HG02763 (cell line): ENCODE measurements at regions not wholly inside any gene's neighbourhood (a gene's known extent, or its start where the extent isn't known, plus 50 kb on each side); places are given as distances from the start of the nearest gene placed in this dataset.

Source experiments
- ATAC-seq: cut with Tn5 transposase; IDR thresholded peaks from one replicate; pipeline ENCODE4 v1.9.1; 2021; ENCODE audit warnings: mild to moderate bottlenecking, moderate library complexity; ENCODE audit not compliant: unreplicated experiment

DNA sequence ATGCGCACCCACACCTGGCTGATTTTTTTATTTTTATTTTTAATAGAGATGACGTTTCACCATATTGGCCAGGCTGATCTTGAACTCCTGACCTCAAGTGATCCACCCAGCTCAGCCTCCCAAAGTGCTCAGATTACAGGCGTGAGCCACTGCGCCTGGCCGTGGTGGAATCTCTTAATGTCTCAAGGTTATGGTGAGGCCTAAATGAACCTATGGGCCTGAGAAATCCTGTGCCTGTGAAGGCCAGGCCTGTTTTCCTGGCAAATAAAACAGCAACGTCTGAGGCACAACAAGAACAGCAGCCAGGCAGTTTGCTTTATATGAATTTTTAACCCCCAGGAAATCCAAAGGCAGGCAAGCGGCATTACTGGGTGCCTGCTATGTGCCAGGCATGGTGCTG lies 297.5 kb upstream of the ZMIZ1 start:
- ATAC-seq, result no peak

DNA sequence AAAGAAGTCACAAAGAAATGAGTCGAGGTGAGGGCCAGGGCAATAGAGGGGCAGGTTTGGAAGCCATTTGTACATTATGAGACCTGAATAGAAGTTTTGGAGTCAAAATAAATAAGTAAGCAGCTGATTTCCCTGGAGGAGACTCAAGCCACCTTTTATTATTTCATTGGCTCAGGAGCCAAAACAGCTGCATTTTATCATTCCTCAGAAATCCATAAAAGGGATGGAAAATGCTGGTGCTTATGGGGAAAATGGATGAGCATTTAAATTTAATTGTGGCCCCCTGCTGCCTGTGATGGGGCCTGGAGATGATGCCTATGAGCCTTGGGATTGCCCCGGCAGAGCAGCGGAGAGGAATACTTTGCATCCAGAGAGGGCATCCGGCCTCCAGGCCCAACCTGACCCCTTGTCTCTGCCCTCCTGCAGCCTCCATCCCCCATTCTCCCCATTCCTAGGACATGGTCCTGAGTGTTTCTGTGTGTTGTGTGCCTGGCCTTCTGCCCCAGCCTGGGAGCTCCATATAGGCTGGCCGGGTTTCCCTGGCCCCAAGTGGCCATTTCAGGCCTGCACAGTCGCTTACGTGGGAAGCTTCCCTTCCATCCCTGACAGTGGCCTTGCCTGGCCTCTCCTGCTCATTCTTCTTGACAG lies 296.8 kb upstream of the ZMIZ1 start:
- ATAC-seq, result no peak

DNA sequence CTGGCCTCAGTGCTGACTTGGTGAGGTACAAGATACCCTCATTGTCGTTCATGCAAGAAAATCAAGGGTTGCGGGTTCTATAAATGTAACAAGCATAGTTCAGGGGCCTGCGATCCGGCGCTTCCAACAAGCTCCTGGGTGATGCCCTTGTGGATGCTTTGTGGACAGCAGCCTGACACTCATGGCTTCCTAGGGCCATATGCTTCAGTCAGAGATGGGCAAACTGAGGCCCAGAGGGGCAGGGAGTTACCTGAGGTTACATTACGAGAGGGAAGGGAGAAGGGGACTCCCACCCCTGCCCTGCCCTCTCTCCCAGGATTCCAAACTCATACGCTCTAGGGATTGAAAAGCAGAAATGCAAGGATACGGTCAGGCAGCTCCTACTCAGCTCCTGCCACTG lies 296.3 kb upstream of the ZMIZ1 start:
- no peak for ATAC-seq

DNA sequence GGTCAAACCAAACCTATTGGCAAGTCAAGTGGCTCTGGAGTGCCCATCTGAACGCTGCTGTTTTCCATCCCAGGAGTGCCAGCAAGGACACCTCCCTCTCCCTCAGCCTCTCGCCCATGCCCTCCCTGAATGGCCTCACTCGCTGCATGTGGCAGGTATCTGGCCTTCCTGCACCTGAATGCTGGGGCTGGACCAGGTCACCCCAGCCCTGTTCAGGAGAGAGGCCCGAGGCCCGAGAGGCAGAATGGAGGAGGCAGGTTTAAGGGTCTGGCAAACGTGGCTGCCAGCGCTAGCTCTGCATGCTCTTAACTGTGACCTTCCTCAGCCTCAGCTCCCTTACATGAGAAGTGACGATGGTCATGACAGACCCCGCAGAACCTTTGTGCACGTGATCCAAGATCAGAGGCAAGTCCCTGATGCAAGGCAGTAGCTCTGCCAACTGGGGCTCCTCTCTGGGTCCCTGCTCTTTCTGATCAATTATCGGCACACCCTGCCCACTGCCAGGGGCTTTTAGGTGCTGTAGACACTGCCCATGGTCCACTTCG lies 295.7 kb upstream of the ZMIZ1 start:
- no peak for ATAC-seq

DNA sequence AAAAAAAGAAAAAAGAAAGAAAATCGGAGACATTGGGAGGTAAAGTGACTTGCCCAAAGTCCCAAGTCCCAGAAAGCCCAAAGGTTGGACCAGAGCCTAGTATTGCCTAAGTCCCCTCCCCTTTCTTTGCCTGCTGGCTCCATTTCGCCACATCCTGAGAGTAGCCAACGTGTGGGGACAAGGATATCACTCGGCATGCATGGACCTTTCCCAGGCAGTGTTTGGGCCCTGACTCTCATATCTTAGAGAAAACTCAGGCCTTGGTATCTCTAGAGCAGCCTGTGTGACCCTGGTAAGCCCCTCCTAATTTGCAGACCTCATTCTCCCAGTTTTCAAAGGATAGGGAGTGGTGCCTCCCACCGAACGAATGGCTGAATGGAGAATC lies 294.2 kb upstream of the ZMIZ1 start:
- no peak for ATAC-seq

DNA sequence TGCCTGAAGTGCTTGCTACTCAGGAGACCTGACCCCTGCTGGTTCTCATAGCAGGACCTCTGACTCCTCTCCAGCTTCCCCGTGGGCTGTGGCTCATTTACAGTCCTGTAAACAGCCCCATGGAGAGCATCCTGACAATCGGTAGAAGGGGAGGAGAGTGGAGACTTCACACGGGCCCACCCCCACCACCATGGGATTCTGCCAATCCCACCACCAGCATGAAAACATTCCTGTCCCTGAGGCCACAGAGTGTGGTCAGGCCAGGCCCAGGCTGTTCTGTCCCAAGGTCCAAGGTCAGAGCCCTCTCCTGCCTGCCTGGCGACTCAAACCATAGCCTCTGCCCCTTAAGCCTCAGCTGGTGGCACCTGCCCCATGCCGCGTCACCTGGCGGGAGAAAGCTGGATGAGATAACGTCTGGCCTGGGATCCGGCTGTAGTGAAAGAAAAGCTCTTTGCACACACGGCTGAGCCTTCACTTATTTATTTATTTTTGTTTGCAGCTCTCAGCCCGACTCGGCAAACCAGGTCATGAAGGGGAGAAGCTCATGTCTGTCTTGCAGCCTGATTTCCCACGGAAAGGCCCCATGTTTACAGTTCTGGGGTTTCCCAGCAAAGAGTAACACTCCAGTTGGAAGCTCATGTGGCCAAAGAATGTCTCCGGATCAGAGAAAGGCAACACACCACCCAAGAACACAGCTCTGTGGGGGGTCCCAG lies 293.6 kb upstream of the ZMIZ1 start:
- no peak for ATAC-seq

DNA sequence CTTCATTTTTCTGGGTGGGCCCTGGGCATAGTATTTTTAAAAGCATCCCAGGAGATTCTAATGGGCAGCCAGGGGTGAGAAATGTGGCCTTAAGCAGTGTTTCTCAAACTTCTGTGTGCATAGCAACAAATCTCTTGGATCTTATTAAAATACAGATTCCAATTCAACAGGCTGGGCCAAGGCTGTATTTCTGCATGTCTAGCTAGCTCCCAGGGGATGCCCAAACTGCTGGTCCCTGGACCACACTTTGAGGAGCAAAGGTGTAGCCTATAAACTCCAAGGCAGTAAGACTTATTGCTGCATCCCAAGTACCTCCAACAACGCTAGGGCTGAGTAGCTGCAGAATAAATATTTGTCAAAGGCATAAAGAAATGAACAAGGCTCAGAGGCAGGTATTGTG lies 292.9 kb upstream of the ZMIZ1 start:
- ATAC-seq, result no peak

DNA sequence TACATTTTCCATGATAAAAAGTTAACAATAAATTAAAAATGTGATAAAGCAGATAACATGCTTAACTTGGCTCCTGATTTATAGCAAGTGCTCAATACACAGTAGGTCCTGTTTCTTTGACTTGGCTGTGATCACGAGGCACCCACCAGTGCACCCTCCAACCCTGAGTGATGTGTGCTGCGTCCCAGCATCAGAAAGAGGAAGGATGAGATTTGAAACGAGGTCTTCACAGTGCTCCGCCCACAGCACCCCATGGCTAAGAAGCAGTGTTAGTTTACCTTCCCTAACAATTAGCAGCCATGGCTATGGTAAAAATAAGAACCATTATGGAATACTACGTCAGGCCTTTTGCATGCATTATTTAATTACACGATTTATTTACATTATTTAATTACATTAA lies 292.0 kb upstream of the ZMIZ1 start:
- ATAC-seq, result no peak

DNA sequence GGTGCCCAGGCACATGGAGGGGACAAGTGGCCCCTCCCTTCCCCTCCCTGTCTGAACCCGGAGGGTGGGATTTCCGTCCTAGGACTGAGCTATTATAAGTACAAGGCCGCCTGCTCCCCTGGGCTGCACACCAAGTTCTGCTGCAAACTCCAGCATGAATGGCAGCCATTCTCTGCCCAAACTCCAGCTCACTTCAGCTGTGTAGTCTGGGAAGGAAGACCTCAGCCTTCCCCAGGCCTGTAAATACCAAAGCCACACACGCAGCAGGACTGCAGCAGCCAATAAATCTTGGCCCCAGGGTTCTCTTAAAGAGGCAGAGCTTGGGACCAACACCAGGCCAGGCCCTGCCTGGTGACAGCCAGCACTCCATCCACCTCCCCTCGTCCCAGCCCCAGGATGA lies 291.3 kb upstream of the ZMIZ1 start:
- ATAC-seq, result no peak

DNA sequence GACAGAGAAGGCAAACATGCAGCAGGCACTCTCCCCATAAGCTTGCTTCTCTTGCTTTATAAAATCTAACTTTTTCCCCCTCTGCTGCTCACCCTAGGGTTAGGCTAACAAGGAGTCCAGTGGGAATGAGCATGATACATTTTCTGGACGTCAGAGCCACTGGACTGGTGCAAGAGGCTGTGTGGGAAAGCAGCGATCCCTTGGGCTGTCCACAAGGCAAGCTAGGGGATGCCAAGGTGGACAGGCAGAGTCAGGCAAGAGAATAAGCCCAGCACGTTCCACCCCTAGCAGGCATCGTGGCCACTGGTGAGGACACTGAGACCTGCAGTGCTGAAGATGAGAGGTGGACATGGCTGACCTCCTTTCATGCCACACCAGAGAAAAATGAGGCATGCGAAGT lies 290.9 kb upstream of the ZMIZ1 start:
- ATAC-seq, result no peak

DNA sequence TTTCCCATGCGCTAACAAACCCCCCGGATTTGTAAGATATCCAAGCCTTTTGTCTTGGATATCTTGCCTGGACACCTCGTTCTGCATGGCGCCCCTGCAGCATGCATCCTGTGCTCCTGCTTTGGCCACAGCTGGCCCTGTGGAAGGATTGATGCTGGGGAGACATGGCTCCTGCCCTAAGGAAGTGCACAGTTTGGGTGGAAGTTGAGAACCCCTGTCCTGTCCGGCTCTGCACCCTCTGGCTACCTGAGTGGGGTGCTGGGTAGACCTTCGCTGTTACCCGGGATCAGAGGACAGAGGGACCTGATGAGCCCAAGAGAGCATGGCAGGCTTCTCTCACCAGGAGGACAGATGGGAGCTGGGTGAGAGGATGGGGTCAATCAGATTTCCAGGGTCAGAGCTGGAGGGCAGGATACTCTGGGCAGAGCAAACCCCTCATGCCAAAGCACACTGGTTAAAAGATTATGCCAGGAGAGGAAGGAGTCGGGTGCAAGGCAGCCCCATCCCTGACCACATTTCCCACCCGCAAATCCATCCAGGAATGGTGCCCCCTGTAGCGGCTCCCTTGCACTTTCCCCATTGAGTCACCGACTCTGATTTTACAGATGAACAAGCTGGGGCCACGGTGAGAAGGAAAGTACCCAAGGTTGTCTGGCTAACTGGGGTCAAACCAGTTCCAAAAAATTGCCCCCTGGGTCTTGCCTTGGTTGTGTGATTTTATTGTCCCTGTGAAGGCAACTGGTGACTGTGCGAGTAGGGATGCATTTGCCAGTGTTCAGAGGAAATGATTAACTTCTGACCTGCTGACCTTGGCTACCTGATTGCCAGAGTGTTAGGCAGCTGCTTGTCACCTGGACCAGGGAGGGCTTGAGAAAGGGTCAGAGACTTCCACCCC lies 290.1 kb upstream of the ZMIZ1 start:
- no peak for ATAC-seq

DNA sequence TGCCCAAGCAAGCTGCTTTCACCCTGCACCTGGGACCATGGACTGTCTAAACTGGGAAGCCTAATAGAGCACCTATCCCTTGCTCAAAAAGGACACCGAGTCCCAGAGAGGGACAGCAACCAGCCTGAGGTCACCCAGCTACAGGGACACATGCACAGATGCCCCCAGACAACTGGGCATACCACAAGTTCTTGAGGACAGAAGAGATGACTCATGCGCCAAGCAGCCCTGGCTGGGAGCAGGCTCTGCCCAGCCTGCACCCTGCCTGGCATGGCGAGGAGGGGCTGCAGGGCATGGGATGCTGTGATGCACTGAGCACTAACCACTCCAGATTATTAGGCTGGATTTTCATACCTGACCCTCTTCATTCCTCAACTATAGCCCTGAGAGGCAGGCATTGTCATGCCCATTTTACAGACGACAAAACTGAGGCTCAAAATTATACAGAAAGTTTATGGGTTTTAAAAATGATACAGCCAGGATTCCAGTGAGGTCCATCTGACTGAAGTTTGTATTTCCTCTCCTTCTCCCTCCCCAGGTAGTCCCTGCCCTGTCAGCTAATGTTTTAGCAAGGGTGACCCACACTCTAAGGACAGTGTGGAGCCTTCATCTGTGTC lies 289.3 kb upstream of the ZMIZ1 start:
- no peak for ATAC-seq

DNA sequence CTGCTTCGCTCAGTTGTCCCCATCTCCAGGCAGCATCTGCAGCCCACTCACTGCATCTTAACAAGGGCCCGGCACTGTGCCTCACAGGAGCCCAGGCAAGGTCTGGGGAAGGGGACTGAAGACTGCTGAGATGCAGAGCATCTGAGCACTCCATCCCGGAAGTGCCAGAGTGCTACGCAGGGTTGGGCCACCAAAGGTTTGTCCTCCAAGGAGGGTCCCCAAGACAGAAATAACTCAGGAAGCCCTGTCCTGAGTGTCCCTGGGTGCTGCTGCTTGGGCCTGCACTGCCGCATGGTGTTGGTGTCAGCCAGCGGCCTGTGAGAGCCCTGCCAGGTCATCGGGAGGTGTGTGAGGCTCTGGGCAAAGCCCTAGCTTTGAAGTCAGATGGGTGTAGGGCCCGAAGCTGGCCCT lies 288.2 kb upstream of the ZMIZ1 start:
- ATAC-seq, result no peak

DNA sequence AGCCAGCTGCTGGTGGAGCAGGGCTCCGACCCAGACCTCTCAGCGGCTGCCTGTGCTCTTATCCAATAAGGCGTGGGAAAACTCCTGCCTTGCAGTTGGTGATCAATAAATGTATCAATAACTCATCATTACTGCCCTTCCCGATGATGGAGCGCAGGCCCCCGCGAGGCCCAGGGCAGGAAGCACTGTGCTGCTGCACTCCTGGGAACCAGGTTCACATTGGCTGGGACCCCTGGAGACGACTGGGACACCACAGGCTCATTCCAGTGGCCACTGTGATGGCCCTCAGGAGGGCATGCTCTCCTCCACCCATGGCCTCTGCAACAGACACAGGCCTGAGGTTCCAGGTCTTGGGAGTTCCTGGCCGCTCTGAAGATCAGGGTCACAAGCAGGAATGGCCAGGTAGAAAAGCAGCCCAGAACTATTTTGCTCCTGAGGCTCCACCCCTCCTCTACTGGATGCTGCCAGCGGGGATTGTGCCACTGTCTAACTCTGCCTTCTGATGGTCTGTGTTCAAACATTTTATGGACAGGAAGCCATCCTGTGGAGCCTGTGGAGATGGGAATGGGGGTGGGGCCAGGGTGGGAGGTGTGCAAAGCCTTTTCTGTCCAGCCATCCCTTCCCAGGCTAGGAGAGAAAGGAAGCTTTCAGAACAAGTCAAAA lies 287.4 kb upstream of the ZMIZ1 start:
- ATAC-seq, result no peak

DNA sequence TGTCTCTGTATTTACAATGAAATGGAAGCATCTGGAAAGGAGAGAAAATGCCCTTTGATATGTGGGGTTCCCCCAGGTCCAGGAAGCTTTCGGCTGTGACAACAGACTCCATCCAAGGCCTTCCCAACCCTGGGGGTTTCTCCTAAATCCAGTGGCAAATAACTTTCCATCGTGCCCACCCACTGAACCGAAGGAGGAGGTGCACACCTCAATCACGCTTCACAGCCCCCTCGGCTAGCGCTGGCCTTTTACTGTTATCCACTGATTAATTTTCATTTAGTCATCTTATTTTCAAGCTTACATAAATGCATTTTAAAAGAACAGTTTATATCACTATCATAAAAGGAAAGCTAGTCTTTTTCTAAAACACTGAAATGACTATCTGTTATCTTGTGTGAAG lies 286.8 kb upstream of the ZMIZ1 start:
- no peak for ATAC-seq

DNA sequence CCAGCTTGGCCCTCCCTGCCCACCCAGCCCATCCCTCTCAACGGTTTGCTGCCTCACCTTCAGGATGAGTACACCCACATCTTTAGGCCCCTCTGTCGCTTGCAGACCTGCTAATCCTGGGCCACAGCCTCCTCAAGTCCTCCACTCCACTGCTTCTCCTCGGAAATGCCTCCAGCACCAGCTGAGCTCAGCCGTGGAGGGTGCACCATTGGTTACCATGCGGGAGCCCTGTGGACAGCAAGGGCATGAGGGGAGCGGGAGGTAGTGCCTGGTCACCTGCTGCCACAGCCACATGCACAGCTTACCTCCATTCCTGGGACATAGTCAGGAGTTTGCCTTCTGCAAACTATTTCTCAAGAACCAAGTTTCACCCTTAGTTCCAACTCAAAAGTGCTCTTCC lies 286.3 kb upstream of the ZMIZ1 start:
- ATAC-seq, result no peak

DNA sequence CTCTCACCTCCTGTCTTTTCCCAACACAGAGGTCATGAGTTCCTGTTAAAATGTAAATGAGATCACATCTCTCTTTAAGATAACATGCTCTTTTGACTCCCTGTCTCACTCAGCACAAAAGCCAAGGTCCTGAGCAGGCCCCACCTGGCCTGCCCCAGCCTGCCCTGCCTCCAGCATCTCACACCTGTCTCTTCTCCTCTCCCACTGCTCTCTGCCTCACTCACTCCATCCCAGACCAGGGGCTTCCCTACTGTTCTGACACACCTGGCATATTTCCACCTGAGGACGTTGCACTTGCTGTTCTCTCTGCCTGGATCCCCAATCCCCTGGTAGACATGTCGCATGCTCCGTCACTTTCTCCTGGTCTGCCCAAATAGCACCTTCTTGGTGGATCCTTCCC lies 285.0 kb upstream of the ZMIZ1 start:
- ATAC-seq, result no peak

DNA sequence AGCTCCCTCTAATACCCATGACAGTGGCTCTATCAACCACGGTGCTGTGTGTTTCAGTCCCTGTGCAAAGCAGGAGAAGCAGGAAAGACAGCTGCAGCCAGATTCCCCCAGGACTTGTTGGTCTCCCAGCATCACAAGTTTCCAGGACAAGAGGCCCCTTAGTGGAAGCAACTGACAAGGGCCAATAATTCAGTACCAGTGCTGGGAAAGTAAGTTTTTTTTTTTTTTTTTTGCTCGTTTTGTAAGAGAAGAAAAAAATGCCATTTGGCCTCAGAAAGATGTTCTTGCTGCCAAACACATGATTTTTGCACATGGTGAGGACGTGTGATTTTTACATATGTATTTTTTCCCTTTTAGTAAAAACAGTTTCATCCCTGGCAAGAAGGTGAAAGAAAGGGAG lies 284.2 kb upstream of the ZMIZ1 start:
- no peak for ATAC-seq

DNA sequence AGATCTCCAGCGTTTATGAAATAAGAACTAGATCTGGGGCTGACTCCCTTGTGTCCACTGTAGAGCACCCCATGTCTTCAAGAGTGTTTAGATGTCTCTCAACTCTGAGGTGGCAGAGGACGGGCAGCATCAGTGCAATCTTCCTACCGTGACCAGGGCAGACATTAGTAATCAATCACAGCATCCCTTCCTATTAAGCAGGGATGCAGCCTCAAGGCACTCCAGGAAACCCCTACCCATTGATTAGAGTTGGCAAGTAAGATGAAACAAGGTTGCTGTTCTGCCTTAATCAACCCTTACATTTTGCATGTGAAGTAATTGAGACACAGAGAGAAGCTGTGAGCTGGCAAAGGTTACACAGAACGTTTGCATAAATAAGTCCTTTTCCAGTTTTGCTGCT lies 283.7 kb upstream of the ZMIZ1 start:
- no peak for ATAC-seq

DNA sequence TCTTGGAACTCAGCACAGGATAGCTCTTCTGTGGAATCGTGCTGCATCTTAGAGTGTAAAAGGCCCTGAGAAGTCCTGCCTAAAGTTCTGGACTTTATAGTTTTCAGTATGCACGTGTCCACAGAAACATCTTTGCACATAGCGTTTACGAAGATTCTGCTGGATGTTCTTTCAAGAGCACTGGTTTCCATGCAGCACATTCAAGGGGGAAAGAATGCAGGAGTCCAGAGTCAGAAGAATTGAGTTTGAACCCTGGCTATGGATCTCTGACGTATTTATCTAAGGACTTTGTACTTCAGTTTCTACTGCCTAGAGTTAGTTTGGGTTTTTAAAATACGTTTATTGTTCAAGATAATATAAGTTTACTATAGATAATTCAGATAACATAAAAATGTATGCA lies 282.8 kb upstream of the ZMIZ1 start:
- ATAC-seq, result no peak

DNA sequence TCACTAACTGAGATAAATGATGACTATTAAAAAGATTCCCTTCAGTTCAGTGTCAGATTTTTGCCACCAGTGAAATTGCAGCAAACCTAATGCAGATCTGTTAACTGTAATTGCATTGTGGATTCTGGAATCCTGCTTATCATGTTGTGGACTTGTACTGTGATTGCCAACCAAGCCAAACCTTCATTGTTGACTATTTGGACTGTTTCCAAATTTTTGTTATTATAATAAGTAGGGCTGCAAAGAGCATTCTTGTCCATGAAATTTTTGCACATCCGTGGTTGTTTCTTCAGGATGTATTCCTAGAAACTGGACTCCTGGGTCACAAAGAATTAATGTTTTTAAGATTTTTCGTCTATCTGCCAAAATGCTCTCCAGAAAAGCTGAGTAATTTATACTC lies 281.6 kb upstream of the ZMIZ1 start:
- no peak for ATAC-seq
